SK-N-SH (cell line): ENCODE measurements at regions not wholly inside any gene's neighbourhood (a gene's known extent, or its start where the extent isn't known, plus 50 kb on each side); places are given as distances from the start of the nearest gene placed in this dataset.

Source experiments
- CTCF ChIA-PET: fragments of 300-600, 350-600 bp; formaldehyde crosslinking; extraction: SDS; loops from one replicate; lab custom pipeline; 2021; lab: Yijun Ruan, JAX
- POLR2A ChIA-PET: fragments of 350-600 bp; sonication (Branson Sonifier 250); formaldehyde crosslinking; extraction: SDS; loops from one replicate; lab custom pipeline; 2020; ENCODE audit warnings: antibody characterized with exemption, inconsistent platforms; lab: Yijun Ruan, JAX
- DNase-seq: peaks from one replicate; pipeline ENCODE4 v3.0.0; 2012
- H2AFZ ChIP-seq: fragments of 200-600 bp; sonication (generic); 2 replicates; pipeline ENCODE4 v1.8.1; 2016; ENCODE audit warnings: antibody characterized with exemption, mild to moderate bottlenecking, low read depth
- H3F3A ChIP-seq: fragments of 200-600 bp; sonication (generic); replicated peaks from 2 replicates; pipeline ENCODE3; 2016; ENCODE audit warnings: antibody characterized with exemption, mild to moderate bottlenecking; ENCODE audit not compliant: insufficient read depth
- H3K27ac ChIP-seq, 2 experiments: fragments of 200-500 bp in 1 of 2; fragments of 200-600 bp in 1 of 2; sonication (Bioruptor generic) in 1 of 2; sonication (generic), shearing (Covaris generic) in 1 of 2; 2 replicates each; pipeline versions ENCODE4 v1.5.1 to v1.6.1; 2014 to 2016; ENCODE audit warnings: low read depth in 2 of 2, inconsistent platforms in 1 of 2, low read length in 1 of 2, mild to moderate bottlenecking in 1 of 2, mixed read lengths in 1 of 2
- H3K27me3 ChIP-seq: fragments of 200-600 bp; sonication (generic), shearing (Covaris generic); 2 replicates; pipeline ENCODE4 v1.6.1; 2016; ENCODE audit warnings: mixed run types; ENCODE audit not compliant: insufficient read depth
- H3K36me3 ChIP-seq, 2 experiments: fragments of 200-500 bp in 1 of 2; fragments of 200-600 bp in 1 of 2; sonication (Bioruptor generic) in 1 of 2; sonication (generic) in 1 of 2; replicated peaks in 1 of 2; 2 replicates each; pipeline versions ENCODE3 to v1.5.1; 2014 to 2016; ENCODE audit warnings: low read length in 1 of 2, mild to moderate bottlenecking in 1 of 2; ENCODE audit not compliant: insufficient read depth in 2 of 2, control insufficient read depth in 1 of 2
- H3K4me1 ChIP-seq, 2 experiments: fragments of 200-500 bp in 1 of 2; fragments of 200-600 bp in 1 of 2; sonication (Bioruptor generic) in 1 of 2; sonication (generic), shearing (Covaris generic) in 1 of 2; 2 replicates each; pipeline versions ENCODE4 v1.5.1 to v1.6.1; 2014 to 2016; ENCODE audit warnings: low read depth in 1 of 2, low read length in 1 of 2, mixed run types in 1 of 2; ENCODE audit not compliant: insufficient read depth in 2 of 2, control insufficient read depth in 1 of 2
- H3K4me2 ChIP-seq: fragments of 200-600 bp; sonication (generic), shearing (Covaris generic); 2 replicates; pipeline ENCODE4 v1.6.1; 2017; ENCODE audit warnings: mixed run types
- H3K4me3 ChIP-seq, 2 experiments: fragments of 200-500 bp in 1 of 2; fragments of 200-600 bp in 1 of 2; sonication (Bioruptor generic) in 1 of 2; sonication (generic), shearing (Covaris generic) in 1 of 2; 2 replicates each; pipeline versions ENCODE4 v1.5.1 to v1.8.1; 2014 to 2016; ENCODE audit warnings: low read depth in 2 of 2, inconsistent platforms in 1 of 2, low read length in 1 of 2, mild to moderate bottlenecking in 1 of 2, mixed read lengths in 1 of 2, moderate library complexity in 1 of 2
- H3K79me2 ChIP-seq: fragments of 200-600 bp; sonication (generic); 2 replicates; pipeline ENCODE4 v1.8.1; 2017; ENCODE audit warnings: mild to moderate bottlenecking; ENCODE audit not compliant: insufficient read depth
- H3K9ac ChIP-seq: fragments of 200-600 bp; sonication (generic); 2 replicates; pipeline ENCODE4 v1.6.1; 2017; ENCODE audit warnings: mixed run types
- H3K9me2 ChIP-seq: fragments of 200-600 bp; sonication (generic); 2 replicates; pipeline ENCODE4 v1.6.1; 2017; ENCODE audit warnings: mixed run types
- H3K9me3 ChIP-seq: fragments of 200-600 bp; sonication (generic); 2 replicates; pipeline ENCODE4 v1.6.1; 2017; ENCODE audit warnings: mixed run types, mild to moderate bottlenecking, moderate library complexity
- H4K20me1 ChIP-seq: fragments of 200-600 bp; sonication (generic); 2 replicates; pipeline ENCODE4 v1.6.1; 2017; ENCODE audit warnings: mild to moderate bottlenecking, mixed run types; ENCODE audit not compliant: insufficient read depth
- CHD2 ChIP-seq: fragments of 150-350 bp; IDR thresholded peaks from 2 replicates; pipeline ENCODE4 v1.6.1; 2018; ENCODE audit warnings: low read length; ENCODE audit not compliant: partially characterized antibody
- ELF1 ChIP-seq: IDR thresholded peaks from 2 replicates; pipeline ENCODE4 v1.4.0; 2012
- EZH2phosphoT487 ChIP-seq: fragments of 200-600 bp; sonication (generic); IDR thresholded peaks from 2 replicates; pipeline ENCODE4 v1.6.1; 2017; ENCODE audit warnings: low read depth, mixed run types, mild to moderate bottlenecking, antibody characterized with exemption, moderate library complexity, borderline replicate concordance
- FOSL2 ChIP-seq: IDR thresholded peaks from 2 replicates; pipeline ENCODE4 v1.4.0; 2012; ENCODE audit warnings: low read depth, mild to moderate bottlenecking, moderate library complexity, borderline replicate concordance
- FOXJ3 ChIP-seq: sonication (generic); formaldehyde crosslinking; IDR thresholded peaks from 2 replicates; pipeline ENCODE4 v1.5.1; 2020; ENCODE audit warnings: mild to moderate bottlenecking, missing genetic modification reagents
- FOXM1 ChIP-seq: IDR thresholded peaks from 2 replicates; pipeline ENCODE4 v1.4.0; 2012; ENCODE audit warnings: low read depth, mild to moderate bottlenecking
- GABPA ChIP-seq: IDR thresholded peaks from 2 replicates; pipeline ENCODE4 v1.4.0; 2012; ENCODE audit warnings: low read depth, mild to moderate bottlenecking
- JUND ChIP-seq: IDR thresholded peaks from 2 replicates; pipeline ENCODE4 v1.4.0; 2012
- MAX ChIP-seq: IDR thresholded peaks from 2 replicates; pipeline ENCODE4 v1.4.0; 2012; ENCODE audit warnings: low read depth
- MEF2A ChIP-seq: IDR thresholded peaks from 2 replicates; pipeline ENCODE4 v1.4.0; 2012; ENCODE audit warnings: low read depth, borderline replicate concordance
- MXI1 ChIP-seq: IDR thresholded peaks from 2 replicates; pipeline ENCODE4 v1.6.1; 2012; ENCODE audit warnings: mild to moderate bottlenecking, low read depth, low read length, improper control_type of control experiment
- NFIC ChIP-seq: IDR thresholded peaks from 2 replicates; pipeline ENCODE4 v1.4.0; 2012; ENCODE audit warnings: borderline replicate concordance
- NRF1 ChIP-seq: IDR thresholded peaks from 2 replicates; pipeline ENCODE4 v1.6.1; 2012; ENCODE audit warnings: low read depth, mild to moderate bottlenecking, low read length
- PBX3 ChIP-seq: IDR thresholded peaks from 2 replicates; pipeline ENCODE4; 2012
- RCOR1 ChIP-seq: fragments of 150-350 bp; IDR thresholded peaks from 2 replicates; pipeline ENCODE4 v1.6.1; 2017; ENCODE audit warnings: antibody characterized with exemption, low read length
- RFX5 ChIP-seq: IDR thresholded peaks from 2 replicates; pipeline ENCODE4 v1.6.1; 2012; ENCODE audit warnings: mild to moderate bottlenecking, improper control_type of control experiment, low read length
- RXRA ChIP-seq: IDR thresholded peaks from 2 replicates; pipeline ENCODE4 v1.4.0; 2012; ENCODE audit warnings: low read depth, mild to moderate bottlenecking, borderline replicate concordance
- SIN3A ChIP-seq: IDR thresholded peaks from 2 replicates; pipeline ENCODE4 v1.6.1; 2012; ENCODE audit warnings: low read depth, mild to moderate bottlenecking, low read length, moderate library complexity, borderline replicate concordance
- SMC3 ChIP-seq: IDR thresholded peaks from 2 replicates; pipeline ENCODE4 v1.6.1; 2012; ENCODE audit warnings: low read depth, low read length, improper control_type of control experiment
- TCF12 ChIP-seq: IDR thresholded peaks from 2 replicates; pipeline ENCODE4 v1.4.0; 2012
- YY1 ChIP-seq: IDR thresholded peaks from 2 replicates; pipeline ENCODE4 v1.4.0; 2012; ENCODE audit warnings: low read depth, mild to moderate bottlenecking
- ZBTB33 ChIP-seq: IDR thresholded peaks from 2 replicates; pipeline ENCODE4 v1.4.0; 2012; ENCODE audit warnings: low read depth, borderline replicate concordance
- WGBS: methylation state at CpG from one replicate; pipeline ENCODE4 v1.1.6; 2017; ENCODE audit warnings: low lambda C conversion rate; 5-methylcytosine and 5-hydroxymethylcytosine counted together
- TF ChIP-seq, protein P1 (sequence below): fragments of 150-350 bp; IDR thresholded peaks from 2 replicates; pipeline ENCODE4 v1.6.1; 2016; ENCODE audit warnings: mild to moderate bottlenecking, low read depth, low read length
- TF ChIP-seq, protein P2 (sequence below): IDR thresholded peaks from 2 replicates; pipeline ENCODE4 v1.4.0; 2012; ENCODE audit warnings: low read depth, borderline replicate concordance
- TF ChIP-seq, protein P3 (sequence below): fragments of 200-600 bp; sonication (generic); IDR thresholded peaks from 2 replicates; pipeline ENCODE4 v1.6.1; 2017; ENCODE audit warnings: antibody characterized with exemption, mild to moderate bottlenecking, moderate library complexity

DNA sequence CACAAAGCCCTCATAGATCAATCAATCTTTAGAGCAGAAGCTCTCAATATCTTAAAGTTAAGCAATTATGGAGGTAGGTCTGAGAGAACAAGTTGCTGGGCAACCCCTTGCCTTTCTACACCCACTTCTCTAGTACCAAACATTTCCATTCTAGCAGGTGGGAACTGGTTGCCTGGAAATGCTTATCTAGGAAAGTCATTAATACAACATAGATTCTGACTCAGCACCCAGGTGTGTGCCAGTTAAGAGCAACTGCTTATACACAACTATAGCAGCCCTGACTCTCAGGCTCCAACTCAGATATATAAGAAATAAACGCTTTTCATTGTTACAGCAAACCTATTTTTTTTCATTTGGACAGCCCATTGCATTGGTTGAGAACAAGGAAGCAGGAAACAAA is 237.7 kb downstream of the IRS1 start:
- H3K27me3 ChIP-seq = no peaks in the 10 kb centered on the region
- CTCF ChIA-PET = no interaction called here
- no peak overlapping the region for H3K27ac ChIP-seq
- no peaks in the 10 kb centered on the region for H4K20me1 ChIP-seq
- H3K9me3 ChIP-seq = no peaks in the 10 kb centered on the region
- DNase-seq = no peak
- no peaks in the 10 kb centered on the region for H3K9me2 ChIP-seq
- no peaks in the 10 kb centered on the region for H3K79me2 ChIP-seq
- no peak overlapping the region for H3K4me2 ChIP-seq
- 7% methylated on average over 1 of the region's 1 CpG for WGBS
- H3K4me3 ChIP-seq = no peak overlapping the region
- no peaks in the 10 kb centered on the region for H3K4me1 ChIP-seq
- TF ChIP-seq PBX3 (no peak), SMC3 (no peak), YY1 (no peak), MEF2A (no peak), FOXM1 (no peak), GABPA (no peak), RCOR1 (no peak), FOXJ3 (CRISPR knock-in tag) (no peak), NFIC (no peak), RXRA (no peak), SIN3A (no peak), ZBTB33 (no peak), CHD2 (no peak)
- TF ChIP-seq, protein P1, sequence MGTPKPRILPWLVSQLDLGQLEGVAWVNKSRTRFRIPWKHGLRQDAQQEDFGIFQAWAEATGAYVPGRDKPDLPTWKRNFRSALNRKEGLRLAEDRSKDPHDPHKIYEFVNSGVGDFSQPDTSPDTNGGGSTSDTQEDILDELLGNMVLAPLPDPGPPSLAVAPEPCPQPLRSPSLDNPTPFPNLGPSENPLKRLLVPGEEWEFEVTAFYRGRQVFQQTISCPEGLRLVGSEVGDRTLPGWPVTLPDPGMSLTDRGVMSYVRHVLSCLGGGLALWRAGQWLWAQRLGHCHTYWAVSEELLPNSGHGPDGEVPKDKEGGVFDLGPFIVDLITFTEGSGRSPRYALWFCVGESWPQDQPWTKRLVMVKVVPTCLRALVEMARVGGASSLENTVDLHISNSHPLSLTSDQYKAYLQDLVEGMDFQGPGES = no peak
- TF ChIP-seq, protein P2, sequence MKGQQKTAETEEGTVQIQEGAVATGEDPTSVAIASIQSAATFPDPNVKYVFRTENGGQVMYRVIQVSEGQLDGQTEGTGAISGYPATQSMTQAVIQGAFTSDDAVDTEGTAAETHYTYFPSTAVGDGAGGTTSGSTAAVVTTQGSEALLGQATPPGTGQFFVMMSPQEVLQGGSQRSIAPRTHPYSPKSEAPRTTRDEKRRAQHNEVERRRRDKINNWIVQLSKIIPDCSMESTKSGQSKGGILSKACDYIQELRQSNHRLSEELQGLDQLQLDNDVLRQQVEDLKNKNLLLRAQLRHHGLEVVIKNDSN = no peak
- H3K36me3 ChIP-seq = no peaks in the 10 kb centered on the region
- no peaks in the 10 kb centered on the region for H3F3A ChIP-seq
- H3K9ac ChIP-seq = no peak overlapping the region
- POLR2A ChIA-PET = no interaction called here
- H2AFZ ChIP-seq = no peak overlapping the region

GRCh38 chr2:226560325-226560724 is 239.3 kb downstream of the IRS1 start:
- no peak overlapping the region for H3K9ac ChIP-seq
- CTCF ChIA-PET = no interaction called here
- POLR2A ChIA-PET = no interaction called here
- no peak overlapping the region for H2AFZ ChIP-seq
- TF ChIP-seq CHD2 (no peak), MAX (no peak), TCF12 (no peak), EZH2phosphoT487 (no peak), RFX5 (no peak), NRF1 (no peak), SIN3A (no peak), JUND (no peak), MXI1 (no peak), FOSL2 (no peak), MEF2A (no peak), YY1 (no peak), ELF1 (no peak), NFIC (no peak)
- TF ChIP-seq, protein P3, sequence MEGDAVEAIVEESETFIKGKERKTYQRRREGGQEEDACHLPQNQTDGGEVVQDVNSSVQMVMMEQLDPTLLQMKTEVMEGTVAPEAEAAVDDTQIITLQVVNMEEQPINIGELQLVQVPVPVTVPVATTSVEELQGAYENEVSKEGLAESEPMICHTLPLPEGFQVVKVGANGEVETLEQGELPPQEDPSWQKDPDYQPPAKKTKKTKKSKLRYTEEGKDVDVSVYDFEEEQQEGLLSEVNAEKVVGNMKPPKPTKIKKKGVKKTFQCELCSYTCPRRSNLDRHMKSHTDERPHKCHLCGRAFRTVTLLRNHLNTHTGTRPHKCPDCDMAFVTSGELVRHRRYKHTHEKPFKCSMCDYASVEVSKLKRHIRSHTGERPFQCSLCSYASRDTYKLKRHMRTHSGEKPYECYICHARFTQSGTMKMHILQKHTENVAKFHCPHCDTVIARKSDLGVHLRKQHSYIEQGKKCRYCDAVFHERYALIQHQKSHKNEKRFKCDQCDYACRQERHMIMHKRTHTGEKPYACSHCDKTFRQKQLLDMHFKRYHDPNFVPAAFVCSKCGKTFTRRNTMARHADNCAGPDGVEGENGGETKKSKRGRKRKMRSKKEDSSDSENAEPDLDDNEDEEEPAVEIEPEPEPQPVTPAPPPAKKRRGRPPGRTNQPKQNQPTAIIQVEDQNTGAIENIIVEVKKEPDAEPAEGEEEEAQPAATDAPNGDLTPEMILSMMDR = no peak
- H3K4me1 ChIP-seq = no peaks in the 10 kb centered on the region
- H4K20me1 ChIP-seq = no peaks in the 10 kb centered on the region
- H3K9me2 ChIP-seq = no peaks in the 10 kb centered on the region
- no peaks in the 10 kb centered on the region for H3K9me3 ChIP-seq
- H3K4me3 ChIP-seq = no peak overlapping the region
- DNase-seq = no peak
- 36% methylated on average over 2 of the region's 2 CpGs for WGBS
- no peaks in the 10 kb centered on the region for H3K27me3 ChIP-seq
- H3K27ac ChIP-seq = no peak overlapping the region
- H3K79me2 ChIP-seq = no peaks in the 10 kb centered on the region
- no peak overlapping the region for H3K4me2 ChIP-seq
- H3F3A ChIP-seq = no peaks in the 10 kb centered on the region
- H3K36me3 ChIP-seq = no peaks in the 10 kb centered on the region
